ENCODE measurements at regions not wholly inside any gene's neighbourhood (a gene's known extent, or its start where the extent isn't known, plus 50 kb on each side); places are given as distances from the start of the nearest gene placed in this dataset.
A peak's percentile ranks its signal among the peaks of the same experiment; 100 is the strongest.
"Not testable (repeated sequence)": the region's sequence is repeated elsewhere in the genome, so short reads cannot be mapped to it uniquely, and the experiment has no call there.

DNA sequence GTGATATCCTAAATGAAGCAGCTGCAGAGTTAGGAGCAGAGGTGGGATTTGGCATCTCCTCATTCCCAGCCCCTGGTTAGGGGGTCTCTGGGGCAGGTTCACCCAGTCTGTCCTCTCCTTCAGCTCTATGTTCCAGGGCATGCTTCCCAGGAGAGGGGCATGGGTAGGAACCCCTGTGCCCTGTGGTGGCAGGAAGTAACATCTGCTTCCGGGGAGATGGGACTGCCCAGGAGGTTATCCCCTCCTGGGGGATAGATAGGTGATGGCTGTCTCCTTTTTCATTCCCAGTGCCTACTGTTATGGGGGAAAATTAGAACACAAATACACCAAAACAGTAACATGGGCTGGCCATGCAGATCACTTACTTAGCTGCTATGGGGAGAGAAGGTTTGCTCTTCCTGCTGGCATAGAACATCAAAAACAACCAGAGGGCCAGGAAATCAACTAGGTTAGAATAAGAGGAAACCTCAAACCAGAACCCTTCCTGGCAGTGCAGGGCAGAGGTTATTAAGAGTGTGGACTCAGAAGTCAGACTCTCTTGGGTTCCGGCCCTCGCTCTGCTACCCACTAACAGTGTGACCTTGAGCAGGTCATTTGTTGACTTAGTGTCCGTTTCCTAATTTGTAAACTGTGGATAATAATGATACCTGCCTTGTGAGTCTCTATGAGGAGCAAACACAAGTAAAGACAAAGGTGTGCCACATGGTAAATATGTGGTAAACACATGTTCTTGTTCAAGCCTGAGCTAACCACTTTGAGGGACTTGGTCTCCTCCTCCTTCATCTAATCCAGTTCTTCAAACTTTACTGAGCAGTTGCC lies 157.8 kb upstream of the JUN start:
- DNase-seq: peak; percentile 50

DNA sequence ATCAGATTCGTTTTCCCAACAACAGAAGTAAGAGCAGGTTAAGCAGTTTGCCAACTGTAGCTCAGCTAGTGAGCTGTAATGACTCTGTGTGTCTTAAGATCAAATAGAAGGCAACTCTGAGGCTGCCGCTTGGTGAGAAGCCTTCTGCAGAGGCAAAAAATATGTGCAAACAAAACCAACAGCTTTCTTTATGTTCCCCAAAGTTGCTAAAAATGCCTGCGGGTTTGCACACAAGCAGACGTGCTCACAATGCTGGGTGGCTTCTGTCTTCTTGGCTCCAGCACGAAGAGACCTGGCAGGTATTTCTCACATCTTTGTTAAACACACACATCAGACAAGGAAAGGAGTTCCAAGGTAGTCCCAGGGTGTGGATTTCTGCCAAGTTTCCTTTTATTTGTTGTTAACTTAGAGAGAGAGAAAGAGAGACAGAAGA lies 158.9 kb upstream of the JUN start:
- DNase-seq: no peak

GRCh38 chr1:58943776-58944175 lies 159.9 kb upstream of the JUN start:
- DNase-seq: no peak

GRCh38 chr1:58944439-58944838 lies 160.6 kb upstream of the JUN start:
- no peak for DNase-seq

DNA sequence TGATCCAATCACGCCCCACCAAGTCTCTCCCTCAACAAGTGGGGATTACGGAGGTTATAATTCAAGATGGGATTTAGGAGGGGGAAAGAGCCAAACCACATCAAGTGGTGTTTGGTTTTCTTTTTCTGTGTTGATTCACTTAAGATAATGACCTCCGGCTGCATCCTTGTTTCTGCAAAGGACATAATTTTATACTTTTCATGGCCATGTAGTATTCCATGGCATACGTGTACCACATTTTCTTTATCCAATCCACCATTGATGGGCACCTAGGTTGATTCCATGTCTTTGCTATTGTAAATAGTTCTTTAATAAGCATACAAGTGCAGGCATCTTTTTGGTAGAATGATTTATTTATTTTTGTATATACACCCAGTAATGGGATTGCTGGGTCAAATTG lies 162.5 kb upstream of the JUN start:
- no peak for DNase-seq

- DNase-seq: no peak
Observed at GRCh38 chr1:58948671-58949070, 164.8 kb upstream of the JUN start.

- no peak for DNase-seq
Observed at GRCh38 chr1:58949551-58950220, 165.8 kb upstream of the JUN start.

GRCh38 chr1:58950897-58951296 lies 167.1 kb upstream of the JUN start:
- DNase-seq: no peak

- DNase-seq: not testable (repeated sequence)
Observed at GRCh38 chr1:58953951-58954350, 170.1 kb upstream of the JUN start.

GRCh38 chr1:58963287-58963686 lies 179.4 kb upstream of the JUN start:
- not testable (repeated sequence) for DNase-seq

GRCh38 chr1:58964428-58964827 lies 180.6 kb upstream of the JUN start:
- DNase-seq: no peak

- DNase-seq: no peak
Observed at GRCh38 chr1:58964880-58965279, 181.0 kb upstream of the JUN start.

GRCh38 chr1:58966103-58966916 lies 182.5 kb upstream of the JUN start:
- DNase-seq: no peak

GRCh38 chr1:58966917-58967740 lies 183.3 kb upstream of the JUN start:
- no peak for DNase-seq

DNA sequence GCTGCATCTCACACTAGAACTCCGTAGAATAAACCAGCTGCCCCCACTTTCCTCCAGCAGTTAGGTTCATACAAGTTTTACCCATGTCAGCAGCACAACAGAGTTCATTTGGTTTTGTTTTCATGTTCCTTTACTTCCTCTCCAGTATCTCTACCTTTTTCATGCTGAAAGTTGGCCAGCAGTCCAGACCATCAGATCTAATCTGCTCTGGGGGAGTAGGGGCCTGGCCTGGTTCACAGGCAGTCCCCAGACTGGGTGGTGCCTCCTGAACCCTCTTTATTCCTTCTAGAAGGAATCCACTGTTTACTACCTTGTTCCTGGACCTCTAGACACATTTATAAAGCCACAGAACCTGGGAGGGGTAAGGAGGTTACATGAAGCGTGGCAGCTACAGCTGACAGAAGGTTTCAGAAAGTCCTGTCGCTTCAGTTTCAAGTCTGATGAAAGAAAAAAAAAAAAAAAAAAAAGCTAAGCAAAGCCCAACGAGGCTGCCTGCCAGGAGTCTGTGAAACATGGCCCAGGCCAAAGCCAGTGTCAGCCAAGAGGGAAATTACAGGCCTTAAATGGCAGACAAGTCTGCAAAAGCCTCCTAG lies 184.6 kb upstream of the JUN start:
- no peak for DNase-seq

DNA sequence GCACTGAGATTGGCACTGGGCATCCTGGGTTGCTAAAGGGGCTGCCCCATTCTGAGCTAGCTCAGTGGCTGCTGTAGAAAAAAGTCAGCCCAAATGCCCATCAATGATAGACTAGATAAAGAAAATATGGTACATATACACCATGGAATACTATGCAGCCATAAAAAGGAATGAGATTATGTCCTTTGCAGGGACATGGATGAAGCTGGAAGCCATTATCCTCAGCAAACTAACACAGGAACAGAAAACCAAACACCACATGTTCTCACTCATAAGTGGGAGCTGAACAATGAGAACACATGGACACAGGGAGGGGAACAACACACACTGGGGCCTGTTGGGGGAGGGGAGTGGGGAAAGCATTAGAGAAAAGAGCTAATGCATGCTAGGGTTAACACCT lies 185.3 kb upstream of the JUN start:
- DNase-seq: not testable (repeated sequence)

- no peak for DNase-seq
Observed at GRCh38 chr1:58971629-58972140, 187.8 kb upstream of the JUN start.

DNA sequence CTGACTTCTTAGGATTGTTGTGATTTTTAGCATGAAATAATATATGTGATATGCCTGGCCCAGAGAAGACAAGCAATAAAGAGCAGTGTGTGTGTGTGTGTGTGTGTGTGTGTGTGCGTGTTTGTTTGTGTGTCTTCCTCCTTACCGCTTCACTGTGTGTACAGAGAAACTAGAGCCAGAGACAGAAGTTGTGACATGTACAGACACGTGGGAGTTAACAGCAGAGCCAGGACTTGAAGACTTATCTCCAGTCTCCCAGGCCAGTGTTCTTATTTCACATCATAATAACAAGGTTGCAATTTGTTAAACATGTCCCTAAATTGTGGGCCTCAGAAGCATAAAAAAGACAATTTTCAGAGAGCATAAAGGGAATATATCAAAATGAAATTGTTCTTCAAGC lies 192.0 kb upstream of the JUN start:
- no peak for DNase-seq

- DNase-seq: no peak
Observed at GRCh38 chr1:58976294-58976693, 192.4 kb upstream of the JUN start.

DNA sequence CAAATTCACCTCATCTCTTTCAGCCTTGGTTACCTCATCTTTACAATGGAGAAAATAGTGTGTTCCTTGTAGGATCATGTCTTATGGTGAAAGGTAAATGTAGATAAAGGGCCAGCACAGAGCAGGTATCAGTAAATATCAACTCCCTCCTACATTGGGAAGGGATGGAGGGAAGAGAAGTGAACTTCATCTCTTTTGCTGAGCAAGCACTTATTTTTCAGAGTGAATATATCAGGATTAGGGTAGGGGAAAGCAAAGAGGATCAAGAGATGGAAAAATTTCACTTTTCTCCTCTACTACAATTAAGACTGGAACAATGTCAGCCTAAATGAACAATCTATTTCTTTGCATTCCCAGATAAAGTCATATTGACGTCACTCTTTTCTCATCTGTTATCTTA lies 193.8 kb upstream of the JUN start:
- no peak for DNase-seq

DNA sequence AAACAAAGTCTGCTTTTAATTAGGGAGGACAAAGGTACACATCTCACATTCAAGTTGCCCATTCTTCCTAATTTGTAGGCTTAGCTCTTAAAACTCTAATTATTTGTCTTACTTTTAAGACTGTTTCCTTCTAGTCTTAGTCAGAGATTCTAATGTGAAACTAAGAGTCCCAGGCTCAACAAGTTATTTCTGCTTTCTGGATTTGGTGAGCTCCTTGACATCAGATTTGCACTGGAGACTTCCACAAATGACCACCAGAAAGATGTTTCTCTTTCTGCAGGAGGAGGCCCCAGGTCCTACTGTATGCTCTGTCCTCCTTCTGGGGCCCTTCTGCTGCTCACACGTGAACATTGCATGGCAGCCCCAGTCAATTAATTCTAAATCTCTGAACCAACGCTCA lies 194.2 kb upstream of the JUN start:
- no peak for DNase-seq

DNA sequence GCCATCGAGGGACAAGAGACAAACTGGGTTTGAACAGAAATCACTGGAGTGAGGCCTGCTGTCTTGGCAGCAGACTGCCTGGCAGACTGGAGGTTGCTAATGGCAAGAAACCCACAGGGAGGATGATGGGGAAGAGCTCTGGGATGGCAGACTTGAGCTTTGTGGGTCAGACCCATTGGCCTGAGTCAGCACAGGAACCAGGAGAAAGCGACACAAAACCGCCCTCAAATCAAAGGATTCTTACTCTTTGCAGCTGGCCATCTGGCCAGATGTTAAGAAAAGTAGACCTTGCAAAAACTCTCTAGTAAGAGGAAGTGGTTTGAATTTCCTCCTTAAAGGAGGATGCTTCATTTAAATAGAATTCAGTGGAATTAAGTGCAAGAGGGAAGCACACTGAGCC lies 195.2 kb upstream of the JUN start:
- no peak for DNase-seq

Data from KG1 (cell line).